SIG-M5 (cell line): ENCODE measurements at regions not wholly inside any gene's neighbourhood (a gene's known extent, or its start where the extent isn't known, plus 50 kb on each side); places are given as distances from the start of the nearest gene placed in this dataset.

ENCODE experiments used
- DNase-seq: peaks from one replicate; lab custom pipeline; 2025; lab: John Stamatoyannopoulos, UW

DNA sequence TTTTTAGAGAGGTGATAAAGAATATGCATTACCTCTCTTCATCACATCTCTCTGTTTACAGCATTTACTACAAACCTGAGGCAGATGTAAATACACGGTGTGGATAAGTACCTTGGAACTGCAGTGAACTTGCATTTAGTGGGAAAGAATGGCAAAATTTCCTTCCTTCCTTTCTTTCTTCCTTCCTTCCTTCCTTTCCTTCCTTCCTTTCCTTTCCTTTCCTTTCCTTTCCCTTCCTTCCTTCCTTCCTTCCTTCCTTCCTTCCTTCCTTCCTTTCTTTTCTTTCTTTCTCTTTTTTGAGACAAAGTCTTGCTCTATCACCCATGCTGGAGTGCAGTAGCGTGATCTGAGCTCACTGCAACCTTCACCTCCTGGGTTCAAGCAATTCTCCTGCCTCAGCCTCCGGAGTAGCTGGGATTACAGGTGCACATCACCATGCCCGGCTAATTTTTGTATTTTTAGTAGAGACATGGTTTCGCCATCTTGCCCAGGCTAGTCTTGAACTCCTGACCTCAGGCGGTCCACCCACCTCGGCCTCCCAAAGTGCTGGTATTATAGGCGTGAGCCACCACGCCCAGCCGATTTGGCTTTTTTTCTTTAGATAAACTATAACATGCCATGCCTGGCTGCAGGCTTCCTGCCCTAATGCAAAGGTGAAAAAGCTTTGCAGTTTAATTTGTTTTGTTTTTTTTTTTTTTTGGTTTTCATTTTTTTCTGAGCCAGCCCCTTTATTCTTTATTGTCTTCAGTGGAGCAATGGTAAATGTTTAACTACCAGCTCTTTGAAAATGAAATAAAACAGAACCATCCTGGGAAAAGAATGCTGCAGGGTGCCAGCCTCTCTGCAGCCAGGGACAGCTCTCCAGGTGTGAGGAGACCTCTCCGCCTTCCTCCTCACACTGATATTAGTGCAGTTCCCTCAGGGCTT, 64.2 kb upstream of the NEDD9 start:
- DNase-seq: no peak

DNA sequence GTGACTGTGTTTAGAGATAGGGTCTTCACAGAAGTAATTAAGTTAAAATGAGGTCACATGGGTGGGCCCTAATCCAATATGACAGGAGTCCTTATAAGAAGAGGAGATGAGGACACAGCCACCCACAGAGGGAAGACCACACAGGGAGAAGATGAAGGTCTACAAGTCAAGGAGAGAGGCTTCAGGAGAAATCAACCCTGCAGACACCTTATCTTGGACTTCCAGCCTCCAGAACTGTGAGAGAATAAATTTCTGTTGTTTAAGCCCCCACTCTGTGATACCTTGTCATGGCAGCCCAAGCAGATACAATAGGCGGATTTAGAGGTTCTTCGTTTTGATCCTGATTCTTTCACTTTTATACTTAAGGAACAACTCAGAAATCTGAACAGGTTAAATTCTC, 63.5 kb upstream of the NEDD9 start:
- DNase-seq: no peak

DNA sequence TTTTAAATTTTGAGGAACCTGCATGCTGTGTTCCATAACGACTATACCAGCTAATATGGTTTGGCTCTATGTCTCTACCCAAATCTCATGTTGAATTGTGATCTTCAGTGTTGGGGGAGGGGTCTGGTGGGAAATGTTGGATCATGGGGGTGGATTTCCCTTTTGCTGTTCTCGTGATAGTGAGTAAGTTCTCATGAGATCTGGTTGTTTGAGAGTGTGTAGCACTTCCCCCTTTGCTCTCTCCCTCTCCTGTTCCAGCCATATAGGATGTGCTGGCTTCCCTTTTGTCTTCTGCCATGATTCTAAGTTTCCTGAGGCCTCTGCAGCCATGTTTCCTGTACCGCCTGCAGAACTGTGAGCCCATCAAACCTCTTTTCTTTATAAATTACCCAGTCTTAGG, 61.8 kb upstream of the NEDD9 start:
- no peak for DNase-seq

DNA sequence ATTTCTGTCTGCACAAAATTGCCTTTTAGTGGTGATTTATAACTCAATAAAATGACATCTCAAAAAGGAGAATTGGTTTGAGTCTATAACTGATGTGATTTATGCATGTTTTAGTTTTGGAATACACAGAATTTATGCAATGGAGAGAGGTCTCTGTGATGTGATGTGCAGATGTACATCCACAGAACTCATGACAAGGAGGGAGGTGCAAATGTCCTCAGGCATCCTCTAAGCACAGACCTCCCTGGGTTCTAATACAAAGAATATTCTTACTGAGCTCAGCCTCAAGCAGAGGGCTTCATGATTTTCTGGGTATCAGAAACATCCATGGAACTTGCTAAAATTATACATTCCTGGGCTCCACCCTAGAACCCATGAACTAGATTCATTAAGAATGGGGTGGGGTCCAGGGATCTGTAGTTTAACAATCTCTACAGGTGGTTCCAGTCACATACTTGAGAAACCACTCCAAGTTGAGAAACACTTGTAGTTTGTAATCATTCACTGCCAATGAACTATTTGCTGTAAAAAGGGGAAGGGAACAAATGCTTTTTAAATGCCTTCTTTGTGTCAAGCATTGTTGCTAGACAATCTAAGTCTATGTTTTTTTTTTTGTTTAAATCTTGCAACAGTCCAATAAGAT, 60.2 kb upstream of the NEDD9 start:
- DNase-seq: no peak

DNA sequence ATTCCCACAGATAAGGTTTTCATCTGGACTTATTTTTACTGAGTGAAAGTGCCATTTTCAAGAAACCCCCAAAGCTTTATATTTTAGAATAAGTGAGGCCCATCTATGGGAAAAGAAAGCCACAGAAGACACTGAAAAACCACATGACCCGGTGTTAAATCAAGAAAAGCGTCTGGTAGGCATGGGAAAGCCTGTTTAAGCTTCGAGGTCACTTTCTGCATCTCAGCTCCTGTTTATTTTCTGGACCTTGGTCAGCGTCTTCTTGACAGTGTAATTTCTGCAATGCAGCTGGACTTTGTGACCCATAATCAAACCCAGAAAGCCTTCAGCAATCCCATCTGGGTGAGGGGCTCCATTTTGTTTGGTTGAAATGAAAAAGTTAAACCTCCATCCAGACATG, 59.6 kb upstream of the NEDD9 start:
- no peak for DNase-seq

DNA sequence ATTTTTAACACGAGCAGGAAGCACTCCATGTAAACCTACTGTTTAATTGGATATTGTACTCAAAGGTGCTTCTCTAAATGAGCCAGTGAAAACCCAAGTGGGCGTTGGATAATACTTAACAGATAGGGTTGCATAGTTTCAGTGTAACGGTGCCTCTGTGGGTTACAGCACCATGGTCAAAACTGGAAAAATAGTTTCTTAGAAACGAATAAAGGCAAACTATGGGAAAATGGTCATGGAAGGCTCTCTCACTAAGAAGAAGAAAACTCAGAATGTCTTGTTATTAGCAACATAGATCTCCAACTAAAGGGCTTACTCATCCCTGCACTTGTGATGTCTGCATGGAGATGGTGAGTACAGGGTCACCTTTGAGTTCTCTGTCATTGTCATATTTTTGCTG, 59.1 kb upstream of the NEDD9 start:
- no peak for DNase-seq

DNA sequence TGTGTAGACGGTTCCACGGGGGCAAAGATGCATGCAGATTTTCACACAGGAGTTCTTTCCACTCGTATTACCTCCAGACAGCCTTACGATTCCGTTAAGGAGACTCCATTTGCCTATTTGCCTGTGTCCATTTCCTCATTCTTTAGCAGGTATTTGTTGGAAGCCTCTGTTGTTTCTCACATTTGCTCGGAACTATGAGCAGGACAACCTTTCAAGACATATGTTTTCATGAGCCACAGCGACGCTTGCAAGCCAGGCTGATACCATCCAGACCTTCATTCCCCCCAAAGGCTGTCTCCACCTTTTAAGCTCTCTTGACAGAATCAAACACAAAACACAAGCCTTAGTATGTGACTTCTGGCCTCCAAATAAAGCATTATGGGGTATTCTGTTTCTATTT, 57.6 kb upstream of the NEDD9 start:
- no peak for DNase-seq

DNA sequence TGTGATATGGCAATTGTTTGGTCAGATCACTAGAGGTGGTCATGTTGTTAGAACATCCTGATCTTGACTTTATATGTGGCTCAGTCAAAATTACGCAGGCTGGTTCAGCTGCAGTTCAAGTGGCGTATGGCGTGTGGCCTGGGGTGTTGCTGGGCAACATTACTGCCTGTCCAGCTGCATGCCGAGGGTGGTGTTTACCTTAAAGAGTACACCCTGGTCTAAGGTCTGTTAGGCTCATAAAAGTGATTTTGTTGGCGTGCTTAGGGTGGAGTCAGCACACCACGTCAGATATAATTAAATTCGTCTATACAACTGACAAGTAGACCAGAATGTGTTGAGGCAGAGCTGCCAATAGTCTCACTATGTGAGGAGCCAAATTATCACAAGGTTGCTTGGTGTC, 55.6 kb upstream of the NEDD9 start:
- DNase-seq: no peak

DNA sequence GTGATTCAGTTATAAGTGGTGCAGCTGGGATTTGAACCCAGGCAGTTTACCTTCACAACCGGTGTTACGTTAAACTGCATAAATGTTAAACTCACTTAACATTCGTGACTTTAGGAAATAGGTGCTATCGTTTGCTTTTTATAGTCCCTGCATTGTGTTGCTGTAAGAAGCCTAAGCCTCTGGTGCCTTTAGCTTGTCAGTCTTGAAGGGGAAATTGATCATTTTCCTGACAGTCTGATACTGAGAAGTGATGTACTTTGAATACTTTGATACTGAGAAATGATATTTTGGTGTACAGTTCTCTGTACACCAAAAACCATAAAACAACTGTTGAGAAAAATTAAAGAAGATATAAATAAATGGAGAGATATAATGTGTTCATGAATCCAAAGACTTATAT, 52.5 kb upstream of the NEDD9 start:
- DNase-seq: no peak

DNA sequence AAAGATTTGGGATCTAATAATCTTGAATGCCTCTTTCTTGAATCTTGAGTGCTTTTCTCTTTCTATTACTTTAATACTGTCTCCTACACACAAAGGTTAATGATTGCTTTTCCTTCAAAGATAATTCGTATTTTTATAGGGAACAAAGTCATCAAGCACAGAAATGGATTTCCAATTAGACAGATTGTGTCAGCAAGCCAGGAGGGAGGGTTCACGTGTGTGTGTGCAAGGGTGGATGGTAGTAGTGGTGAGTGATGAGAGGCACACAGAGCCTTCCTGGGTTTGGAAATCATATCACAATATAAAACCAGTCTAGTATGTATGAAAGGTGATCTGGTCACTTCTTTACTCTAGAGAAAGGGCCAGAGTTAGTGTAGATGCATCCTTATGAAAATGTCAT, 51.2 kb upstream of the NEDD9 start:
- no peak for DNase-seq

DNA sequence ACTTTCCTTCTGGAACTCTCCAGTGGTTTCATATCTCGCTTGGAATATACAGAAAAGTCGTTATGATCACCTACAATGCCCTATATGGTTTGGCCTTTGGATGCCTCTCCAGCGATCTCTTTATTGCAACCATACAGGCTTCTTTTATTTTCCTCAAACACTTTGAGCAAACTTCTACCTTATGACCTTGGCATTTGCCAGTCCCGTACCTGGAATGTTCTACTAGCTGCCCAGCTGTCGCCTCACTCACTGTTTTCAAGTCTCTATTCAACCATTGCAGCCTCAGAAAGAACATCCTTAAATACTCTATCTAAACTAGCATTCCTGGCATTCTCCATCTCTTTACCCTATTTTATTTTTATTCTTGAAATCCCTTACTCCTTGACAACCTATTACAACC, 50.4 kb upstream of the NEDD9 start:
- DNase-seq: no peak
